HepG2 (cell line): ENCODE measurements at regions not wholly inside any gene's neighbourhood (a gene's known extent, or its start where the extent isn't known, plus 50 kb on each side); places are given as distances from the start of the nearest gene placed in this dataset.
A peak's percentile ranks its signal among the peaks of the same experiment; 100 is the strongest.

Experiments
- IKZF5 ChIP-seq: IDR thresholded peaks from 2 replicates; pipeline ENCODE4 v1.6.1; 2018; ENCODE audit warnings: missing genetic modification reagents, mild to moderate bottlenecking, missing compliant biosample characterization
- MNT ChIP-seq: fragments of 450-650 bp; IDR thresholded peaks from 2 replicates; pipeline ENCODE4 v1.6.1; 2016
- NR2F6 ChIP-seq, 2 experiments: IDR thresholded peaks; 2 replicates each; pipeline ENCODE4 v1.6.1; 2016; ENCODE audit warnings: antibody characterized with exemption in 1 of 2, mild to moderate bottlenecking in 1 of 2
- RARA ChIP-seq: IDR thresholded peaks from 2 replicates; pipeline ENCODE4 v1.6.1; 2016; ENCODE audit warnings: missing genetic modification reagents, missing compliant biosample characterization
- REST ChIP-seq, 2 experiments: IDR thresholded peaks; 2 replicates each; pipeline ENCODE4 v1.6.1; 2011 to 2012; ENCODE audit warnings: low read length in 2 of 2, borderline replicate concordance in 1 of 2, low read depth in 1 of 2, mild to moderate bottlenecking in 1 of 2, moderate library complexity in 1 of 2
- SIN3A ChIP-seq: IDR thresholded peaks from 2 replicates; pipeline ENCODE4 v1.6.1; 2011; ENCODE audit warnings: low read depth, mild to moderate bottlenecking, control low read depth, low read length, borderline replicate concordance
- SOX5 ChIP-seq: IDR thresholded peaks from 2 replicates; pipeline ENCODE4 v1.6.1; 2016; ENCODE audit warnings: borderline replicate concordance
- ZBTB42 ChIP-seq: sonication (generic); formaldehyde crosslinking; IDR thresholded peaks from 2 replicates; pipeline ENCODE4 v1.5.0; 2020; ENCODE audit warnings: mild to moderate bottlenecking, missing genetic modification reagents
- ZBTB7A ChIP-seq: sonication (generic); formaldehyde crosslinking; IDR thresholded peaks from 2 replicates; pipeline ENCODE4 v1.8.0; 2022; ENCODE audit warnings: mild to moderate bottlenecking, missing genetic modification reagents
- ZNF749 ChIP-seq: sonication (generic); formaldehyde crosslinking; IDR thresholded peaks from 2 replicates; pipeline ENCODE4 v1.8.0; 2022; ENCODE audit warnings: mild to moderate bottlenecking, missing genetic modification reagents, moderate library complexity, borderline replicate concordance
- TF ChIP-seq, protein P1 (sequence below): sonication (generic); formaldehyde crosslinking; IDR thresholded peaks from 2 replicates; pipeline ENCODE4 v1.8.1; 2022; ENCODE audit warnings: mild to moderate bottlenecking, missing genetic modification reagents
- TF ChIP-seq, protein P2 (sequence below): sonication (generic); formaldehyde crosslinking; IDR thresholded peaks from 2 replicates; pipeline ENCODE4 v1.4.0; 2020; ENCODE audit warnings: missing genetic modification reagents
- TF ChIP-seq, protein P3 (sequence below), 2 experiments: sonication (generic) in 1 of 2; formaldehyde crosslinking in 1 of 2; IDR thresholded peaks; 2 replicates each; pipeline versions ENCODE4 v1.5.1 to v1.6.1; 2011 to 2020; ENCODE audit warnings: borderline replicate concordance in 1 of 2, low read depth in 1 of 2, low read length in 1 of 2, mild to moderate bottlenecking in 1 of 2, missing genetic modification reagents in 1 of 2, moderate library complexity in 1 of 2

- TF ChIP-seq MNT: 0 out of 2 replicates have a peak, but pooled peaks have one; percentile 14
- TF ChIP-seq RARA (CRISPR knock-in tag): 0 out of 2 replicates have a peak, but pooled peaks have one; percentile 13
- TF ChIP-seq, protein P1, sequence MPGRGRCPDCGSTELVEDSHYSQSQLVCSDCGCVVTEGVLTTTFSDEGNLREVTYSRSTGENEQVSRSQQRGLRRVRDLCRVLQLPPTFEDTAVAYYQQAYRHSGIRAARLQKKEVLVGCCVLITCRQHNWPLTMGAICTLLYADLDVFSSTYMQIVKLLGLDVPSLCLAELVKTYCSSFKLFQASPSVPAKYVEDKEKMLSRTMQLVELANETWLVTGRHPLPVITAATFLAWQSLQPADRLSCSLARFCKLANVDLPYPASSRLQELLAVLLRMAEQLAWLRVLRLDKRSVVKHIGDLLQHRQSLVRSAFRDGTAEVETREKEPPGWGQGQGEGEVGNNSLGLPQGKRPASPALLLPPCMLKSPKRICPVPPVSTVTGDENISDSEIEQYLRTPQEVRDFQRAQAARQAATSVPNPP (CRISPR knock-in tag): no peak
- TF ChIP-seq REST (IDR thresholded peaks at IDR 0.05; ENCODE audit: borderline replicate concordance in 1 of 2, low read depth in 1 of 2, low read length in 2 of 2): no peak
- no peak for TF ChIP-seq ZBTB7A (CRISPR knock-in tag)
- peak; percentile 62 for TF ChIP-seq NR2F6 (IDR thresholded peaks at IDR 0.05)
- TF ChIP-seq NR2F6 (CRISPR knock-in tag; IDR thresholded peaks at IDR 0.05): peak; percentile 64
- TF ChIP-seq, protein P2, sequence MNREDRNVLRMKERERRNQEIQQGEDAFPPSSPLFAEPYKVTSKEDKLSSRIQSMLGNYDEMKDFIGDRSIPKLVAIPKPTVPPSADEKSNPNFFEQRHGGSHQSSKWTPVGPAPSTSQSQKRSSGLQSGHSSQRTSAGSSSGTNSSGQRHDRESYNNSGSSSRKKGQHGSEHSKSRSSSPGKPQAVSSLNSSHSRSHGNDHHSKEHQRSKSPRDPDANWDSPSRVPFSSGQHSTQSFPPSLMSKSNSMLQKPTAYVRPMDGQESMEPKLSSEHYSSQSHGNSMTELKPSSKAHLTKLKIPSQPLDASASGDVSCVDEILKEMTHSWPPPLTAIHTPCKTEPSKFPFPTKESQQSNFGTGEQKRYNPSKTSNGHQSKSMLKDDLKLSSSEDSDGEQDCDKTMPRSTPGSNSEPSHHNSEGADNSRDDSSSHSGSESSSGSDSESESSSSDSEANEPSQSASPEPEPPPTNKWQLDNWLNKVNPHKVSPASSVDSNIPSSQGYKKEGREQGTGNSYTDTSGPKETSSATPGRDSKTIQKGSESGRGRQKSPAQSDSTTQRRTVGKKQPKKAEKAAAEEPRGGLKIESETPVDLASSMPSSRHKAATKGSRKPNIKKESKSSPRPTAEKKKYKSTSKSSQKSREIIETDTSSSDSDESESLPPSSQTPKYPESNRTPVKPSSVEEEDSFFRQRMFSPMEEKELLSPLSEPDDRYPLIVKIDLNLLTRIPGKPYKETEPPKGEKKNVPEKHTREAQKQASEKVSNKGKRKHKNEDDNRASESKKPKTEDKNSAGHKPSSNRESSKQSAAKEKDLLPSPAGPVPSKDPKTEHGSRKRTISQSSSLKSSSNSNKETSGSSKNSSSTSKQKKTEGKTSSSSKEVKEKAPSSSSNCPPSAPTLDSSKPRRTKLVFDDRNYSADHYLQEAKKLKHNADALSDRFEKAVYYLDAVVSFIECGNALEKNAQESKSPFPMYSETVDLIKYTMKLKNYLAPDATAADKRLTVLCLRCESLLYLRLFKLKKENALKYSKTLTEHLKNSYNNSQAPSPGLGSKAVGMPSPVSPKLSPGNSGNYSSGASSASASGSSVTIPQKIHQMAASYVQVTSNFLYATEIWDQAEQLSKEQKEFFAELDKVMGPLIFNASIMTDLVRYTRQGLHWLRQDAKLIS (CRISPR knock-in tag): no peak
- no peak for TF ChIP-seq ZNF749 (CRISPR knock-in tag)
- no peak for TF ChIP-seq ZBTB42 (CRISPR knock-in tag)
- TF ChIP-seq SOX5 (CRISPR knock-in tag): no peak
- 0 out of 2 replicates have a peak, but pooled peaks have one; percentile 9 for TF ChIP-seq IKZF5 (CRISPR knock-in tag)
- TF ChIP-seq SIN3A: no peak
- TF ChIP-seq, protein P3, sequence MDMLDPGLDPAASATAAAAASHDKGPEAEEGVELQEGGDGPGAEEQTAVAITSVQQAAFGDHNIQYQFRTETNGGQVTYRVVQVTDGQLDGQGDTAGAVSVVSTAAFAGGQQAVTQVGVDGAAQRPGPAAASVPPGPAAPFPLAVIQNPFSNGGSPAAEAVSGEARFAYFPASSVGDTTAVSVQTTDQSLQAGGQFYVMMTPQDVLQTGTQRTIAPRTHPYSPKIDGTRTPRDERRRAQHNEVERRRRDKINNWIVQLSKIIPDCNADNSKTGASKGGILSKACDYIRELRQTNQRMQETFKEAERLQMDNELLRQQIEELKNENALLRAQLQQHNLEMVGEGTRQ (IDR thresholded peaks at IDR 0.05; ENCODE audit: low read depth, low read length): peak; percentile 57; the same call in 1 of the 2 replicates
- TF ChIP-seq, protein P3 (CRISPR knock-in tag; IDR thresholded peaks at IDR 0.05; ENCODE audit: borderline replicate concordance): peak; percentile 14; the same call in 1 of the 2 replicates
These were observed 280.8 kb downstream of the SHQ1 start (continued) for GRCh38 chr3:72567474-72567873.
